Transverse colon (tissue), 4 donors: ENCODE measurements at regions not wholly inside any gene's neighbourhood (a gene's known extent, or its start where the extent isn't known, plus 50 kb on each side); places are given as distances from the start of the nearest gene placed in this dataset.

ENCODE experiments used
- CTCF ChIP-seq, 5 experiments: fragments of 200-600 bp in 3 of 5; fragments of 450-650 bp in 2 of 5; sonication (generic) in 3 of 5; IDR thresholded peaks; 1 replicate in 2 of 5; 2 replicates in 3 of 5; pipeline ENCODE4 v1.5.1; 2016 to 2017; ENCODE audit warnings: antibody characterized with exemption in 5 of 5, inconsistent platforms in 3 of 5, mild to moderate bottlenecking in 2 of 5, moderate library complexity in 1 of 5
- EP300 ChIP-seq: sonication (generic); formaldehyde crosslinking; IDR thresholded peaks from one replicate; pipeline ENCODE4 v1.6.1; 2017; ENCODE audit warnings: antibody characterized with exemption, low read depth
- POLR2A ChIP-seq: fragments of 450-650 bp; IDR thresholded peaks from one replicate; pipeline ENCODE4 v1.6.1; 2016; ENCODE audit warnings: antibody characterized with exemption, mild to moderate bottlenecking, moderate library complexity
- POLR2AphosphoS5 ChIP-seq, 3 donors: sonication (generic); formaldehyde crosslinking; IDR thresholded peaks; one replicate each; pipeline ENCODE4 v1.6.1; 2016; ENCODE audit warnings: antibody characterized with exemption in 3 of 3

- TF ChIP-seq POLR2AphosphoS5 (IDR thresholded peaks at IDR 0.05) (no peak), CTCF (IDR thresholded peaks at IDR 0.05) (no peak), POLR2A (no peak), EP300 (no peak)
These were observed 370.6 kb downstream of the HRH4 start for GRCh38 chr18:24831081-24831480.
